NCI-H2227 (cell line): ENCODE measurements at regions not wholly inside any gene's neighbourhood (a gene's known extent, or its start where the extent isn't known, plus 50 kb on each side); places are given as distances from the start of the nearest gene placed in this dataset.
A peak's percentile ranks its signal among the peaks of the same experiment; 100 is the strongest.
"Not testable (repeated sequence)": the region's sequence is repeated elsewhere in the genome, so short reads cannot be mapped to it uniquely, and the experiment has no call there.

Experiments used
- DNase-seq: peaks from one replicate; lab custom pipeline; 2025; ENCODE audit not compliant: unreplicated experiment; lab: John Stamatoyannopoulos, UW

- DNase-seq: no peak
These were observed 90.0 kb downstream of the ANXA2R start for GRCh38 chr5:42950116-42950455.

GRCh38 chr5:42949348-42950115 is 90.6 kb downstream of the ANXA2R start:
- peak; percentile 68 for DNase-seq

DNA sequence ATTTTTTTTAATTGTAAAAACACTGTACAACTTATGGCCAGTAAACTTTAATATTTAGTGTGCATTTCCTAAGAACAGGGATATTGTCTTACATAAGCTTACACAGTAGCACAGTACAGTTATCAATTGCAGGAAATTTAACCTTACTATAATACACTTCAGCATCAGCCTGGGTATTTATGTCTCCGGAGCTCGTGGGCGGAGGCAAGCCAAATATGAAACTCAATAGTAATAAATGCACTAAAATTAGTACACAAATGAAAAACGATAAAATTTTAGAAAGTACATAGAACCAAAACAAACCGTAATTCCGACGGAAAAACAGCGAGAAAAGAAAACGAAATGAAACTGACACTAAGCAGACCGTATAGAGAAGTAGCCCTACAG is 91.2 kb downstream of the ANXA2R start:
- DNase-seq: no peak

DNA sequence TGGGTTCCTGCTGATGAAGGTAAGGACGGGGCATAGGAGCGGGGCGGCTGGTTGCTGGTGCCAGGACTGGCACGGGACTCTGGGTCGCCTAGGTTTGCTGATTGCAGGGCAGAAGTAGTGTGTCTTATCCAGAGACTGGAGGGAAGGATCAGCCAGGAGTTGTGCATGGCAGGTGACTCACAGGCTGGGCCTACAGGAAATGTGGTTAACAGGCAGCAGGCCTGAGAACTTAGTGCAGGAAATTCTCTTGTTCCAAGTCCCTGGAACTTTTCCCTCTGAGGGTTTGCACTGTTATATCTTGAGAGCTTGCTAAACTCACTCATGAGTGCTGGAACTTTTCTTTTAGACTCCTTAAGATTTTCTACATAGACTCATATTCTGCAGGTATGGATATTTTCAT is 95.1 kb downstream of the ANXA2R start:
- DNase-seq: no peak

GRCh38 chr5:42943931-42944631 is 96.0 kb downstream of the ANXA2R start:
- no peak for DNase-seq

GRCh38 chr5:42940853-42941252 is 99.3 kb downstream of the ANXA2R start:
- DNase-seq: no peak

DNA sequence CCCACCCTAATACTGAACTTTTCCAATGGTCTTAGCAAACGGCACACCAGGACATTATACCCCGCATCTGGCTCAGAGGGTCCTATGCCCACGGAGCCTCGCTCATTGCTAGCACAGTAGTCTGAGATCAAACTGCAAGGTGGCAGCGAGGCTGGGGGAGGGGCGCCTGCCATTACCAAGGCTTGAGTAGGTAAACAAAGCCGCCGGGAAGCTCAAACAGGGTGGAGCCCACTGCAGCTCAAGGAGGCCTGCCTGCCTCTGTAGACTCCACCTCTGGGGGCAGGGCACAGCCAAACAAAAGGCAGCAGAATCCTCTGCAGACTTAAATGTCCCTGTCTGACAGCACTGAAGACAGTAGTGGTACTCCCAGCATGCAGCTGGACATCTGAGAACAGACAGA is 108.1 kb downstream of the ANXA2R start:
- DNase-seq: not testable (repeated sequence)

DNA sequence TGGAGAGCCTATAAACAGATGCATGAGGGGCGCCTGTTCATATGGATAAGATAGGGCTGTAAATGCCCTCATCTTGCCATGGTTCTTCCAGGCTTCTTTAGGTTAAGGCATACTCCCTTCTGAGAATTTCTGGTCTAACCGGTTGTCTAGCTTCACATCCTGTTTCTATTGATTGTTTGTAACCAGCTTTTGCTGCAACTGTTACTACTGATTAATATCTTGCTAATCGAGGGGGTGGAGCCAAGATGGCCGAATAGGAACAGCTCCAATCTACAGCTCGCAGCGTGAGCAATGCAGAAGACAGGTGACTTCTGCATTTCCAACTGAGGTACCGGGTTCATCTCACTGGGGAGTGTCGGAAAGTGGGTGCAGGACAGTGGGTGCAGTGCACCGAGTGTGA is 108.7 kb downstream of the ANXA2R start:
- not testable (repeated sequence) for DNase-seq

DNA sequence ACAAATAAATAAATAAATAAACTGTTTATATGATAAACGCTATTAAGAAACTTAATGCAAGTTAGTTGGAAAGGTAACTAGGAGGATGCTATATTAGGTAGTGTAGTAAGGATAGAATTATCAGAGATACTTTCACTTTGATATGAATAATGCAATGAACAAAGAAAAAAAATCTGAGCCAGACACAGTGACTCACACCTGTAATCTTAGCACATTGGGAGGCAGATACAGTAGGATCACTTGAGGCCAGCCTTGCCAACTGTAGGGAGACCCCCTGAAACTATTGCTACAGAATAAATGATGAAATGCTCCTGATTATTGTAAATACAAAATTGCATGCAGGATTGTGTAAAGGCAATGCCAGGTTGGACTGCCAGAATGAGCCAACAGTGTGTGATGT is 109.2 kb downstream of the ANXA2R start:
- DNase-seq: no peak

DNA sequence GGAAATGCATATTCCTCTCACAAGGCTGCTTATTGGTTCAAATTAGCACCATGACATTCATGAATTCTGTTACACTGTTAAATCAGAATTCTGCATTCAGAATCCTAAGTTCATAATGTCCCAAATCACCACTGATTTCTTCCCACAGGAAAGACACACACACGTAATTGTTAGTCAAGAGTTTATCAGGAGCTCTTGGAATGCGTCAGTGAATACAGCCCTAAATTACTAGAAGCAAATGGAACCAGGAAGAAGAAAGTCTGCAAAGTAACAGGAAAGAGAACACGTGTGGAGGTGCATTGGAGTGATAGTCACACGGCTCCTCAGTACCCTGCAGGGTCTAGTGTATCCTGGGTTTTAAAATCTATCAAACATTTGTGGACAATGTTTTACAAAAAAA is 110.2 kb downstream of the ANXA2R start:
- no peak for DNase-seq

DNA sequence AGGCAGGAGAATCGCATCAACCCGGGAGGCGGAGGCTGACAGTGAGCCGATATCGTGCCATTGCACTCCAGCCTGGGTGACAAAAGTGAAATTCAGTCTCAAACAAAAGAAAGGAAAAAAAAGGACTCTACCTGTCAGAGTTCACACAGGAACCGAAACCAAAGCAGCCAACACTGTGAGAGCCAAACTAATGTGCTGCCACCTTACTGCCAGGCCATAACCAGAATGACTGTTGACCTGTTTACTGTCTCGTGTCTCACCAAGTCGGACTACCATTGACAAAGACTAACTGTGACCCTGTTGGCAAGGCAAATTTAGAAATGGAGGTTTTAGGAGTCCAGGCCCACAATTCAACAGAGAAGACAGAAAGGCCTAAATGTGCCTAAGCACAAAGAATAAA is 112.4 kb downstream of the ANXA2R start:
- no peak for DNase-seq

- DNase-seq: no peak
These were observed 113.0 kb upstream of the SELENOP start for GRCh38 chr5:42924686-42925085.

- no peak for DNase-seq
These were observed 112.5 kb upstream of the SELENOP start for GRCh38 chr5:42924226-42924625.

- DNase-seq: no peak
These were observed 112.0 kb upstream of the SELENOP start for GRCh38 chr5:42923710-42924109.

DNA sequence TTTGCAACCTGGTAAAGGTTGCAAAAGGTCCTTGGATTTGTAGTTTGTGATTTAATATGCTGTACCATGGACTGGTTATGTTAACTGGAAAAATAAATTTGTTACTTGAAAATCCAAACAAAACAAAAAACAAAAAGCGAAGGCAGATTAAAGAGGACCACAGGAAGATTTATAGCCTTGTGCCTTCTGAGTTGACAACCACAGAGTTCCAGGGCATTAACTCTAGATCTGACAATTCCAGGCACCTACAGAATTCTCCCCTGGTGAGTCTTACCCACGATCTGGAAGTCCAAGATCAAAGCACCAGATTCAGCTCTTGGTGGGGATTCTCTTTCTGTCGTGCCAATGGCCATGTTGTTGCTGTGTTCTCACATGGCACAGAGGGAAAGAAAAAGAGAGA is 107.9 kb upstream of the SELENOP start:
- DNase-seq: no peak

DNA sequence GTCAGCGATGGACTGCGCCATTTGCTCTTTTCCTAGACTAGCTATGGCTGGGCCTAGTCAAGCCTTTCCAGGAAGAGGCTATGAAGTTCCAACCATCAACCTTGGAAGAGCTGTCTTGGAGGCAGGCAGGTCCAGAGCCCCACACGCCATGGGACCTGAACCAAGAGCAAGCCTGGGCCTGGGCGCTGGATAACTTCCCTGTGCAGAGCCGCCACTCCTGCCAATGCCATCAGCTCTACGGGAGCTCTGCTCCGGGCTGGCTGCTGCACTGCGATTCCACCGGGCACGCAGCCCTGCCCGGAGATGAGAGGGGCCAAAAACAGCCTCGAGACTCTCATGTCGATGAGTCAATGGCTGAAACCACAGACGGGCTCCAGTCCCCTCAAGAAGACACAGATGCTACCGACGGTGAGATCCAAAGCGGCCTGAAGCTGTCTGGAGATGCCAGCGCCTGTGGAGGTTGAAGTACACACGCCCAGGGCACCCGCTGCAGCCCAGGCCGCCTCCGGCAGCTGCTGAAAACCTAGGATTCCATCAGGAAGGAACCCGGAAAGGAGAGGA is 103.7 kb upstream of the SELENOP start:
- DNase-seq: no peak

DNA sequence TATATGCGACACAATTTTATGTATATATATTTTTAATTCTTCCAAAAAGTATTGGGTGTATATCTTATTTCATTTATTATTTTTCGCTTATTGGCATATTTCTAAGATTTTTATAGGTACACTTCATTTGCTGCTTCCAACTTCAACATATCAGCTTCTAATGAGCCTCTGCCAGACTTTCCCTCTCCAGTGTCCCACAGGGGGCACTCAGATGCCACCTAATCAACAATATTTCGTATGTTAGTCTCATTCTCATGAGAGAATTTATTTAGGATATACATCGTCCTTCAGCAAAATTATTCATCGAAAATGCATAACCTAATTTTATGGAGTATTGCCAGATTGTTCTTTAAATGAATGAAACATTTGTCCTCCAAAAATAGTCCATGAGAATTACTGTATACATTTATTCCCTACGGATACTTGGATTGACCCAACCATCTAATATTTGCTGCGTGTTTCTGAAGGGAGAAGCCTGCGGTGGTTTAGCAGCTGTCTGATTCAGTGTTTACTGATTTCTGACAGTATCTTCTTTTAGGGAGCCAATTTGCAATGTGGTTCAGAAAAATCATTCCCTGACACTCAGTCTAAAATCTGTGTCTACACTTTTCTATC is 100.6 kb upstream of the SELENOP start:
- no peak for DNase-seq

DNA sequence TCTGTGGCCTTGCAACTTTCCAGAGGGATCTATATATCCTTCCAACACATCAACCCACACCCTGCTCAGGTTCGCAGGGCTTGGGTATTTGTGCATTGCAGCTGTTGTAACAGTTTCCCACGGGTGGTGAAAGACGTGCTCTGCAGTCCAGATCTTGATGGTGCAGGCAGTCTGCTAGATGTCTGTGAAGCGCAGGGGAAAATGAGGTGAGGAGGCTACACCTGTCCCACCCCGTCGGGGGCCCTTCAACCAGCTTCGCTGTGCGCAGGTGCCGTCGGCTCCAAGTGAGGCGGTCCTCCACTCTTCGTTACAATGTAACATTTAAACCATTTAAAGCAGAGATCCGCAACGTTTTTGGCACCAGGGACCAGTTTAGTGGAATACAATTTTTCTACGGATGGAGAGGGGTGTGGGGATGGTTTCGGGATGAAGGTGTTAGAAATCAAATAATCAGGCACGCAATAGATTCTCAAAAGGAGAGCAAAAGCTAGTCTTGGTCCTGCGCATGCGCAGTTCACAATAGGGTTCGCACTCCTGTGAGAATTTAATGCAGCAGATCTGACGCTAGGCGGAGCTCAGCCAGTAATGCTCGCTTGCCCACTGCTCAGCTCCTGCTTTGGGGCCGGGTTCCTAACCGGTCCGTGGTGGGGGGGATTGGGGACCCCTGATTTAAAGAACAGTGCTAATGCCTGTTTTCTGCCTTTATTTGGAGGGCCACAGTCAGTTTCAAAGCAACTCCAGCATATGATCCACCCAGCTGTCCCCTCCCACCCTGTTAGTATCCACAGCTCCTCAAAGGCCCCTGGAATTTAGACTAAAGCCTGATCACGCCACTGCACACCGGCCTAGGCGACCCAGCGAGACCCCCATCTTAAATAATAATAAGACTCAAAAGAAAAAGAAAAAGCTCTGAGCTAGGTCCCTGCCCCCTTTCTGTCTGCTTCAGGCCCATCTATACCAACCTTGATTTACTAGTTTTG is 97.1 kb upstream of the SELENOP start:
- DNase-seq: peak; percentile 96

GRCh38 chr5:42908086-42908485 is 96.4 kb upstream of the SELENOP start:
- DNase-seq: no peak

DNA sequence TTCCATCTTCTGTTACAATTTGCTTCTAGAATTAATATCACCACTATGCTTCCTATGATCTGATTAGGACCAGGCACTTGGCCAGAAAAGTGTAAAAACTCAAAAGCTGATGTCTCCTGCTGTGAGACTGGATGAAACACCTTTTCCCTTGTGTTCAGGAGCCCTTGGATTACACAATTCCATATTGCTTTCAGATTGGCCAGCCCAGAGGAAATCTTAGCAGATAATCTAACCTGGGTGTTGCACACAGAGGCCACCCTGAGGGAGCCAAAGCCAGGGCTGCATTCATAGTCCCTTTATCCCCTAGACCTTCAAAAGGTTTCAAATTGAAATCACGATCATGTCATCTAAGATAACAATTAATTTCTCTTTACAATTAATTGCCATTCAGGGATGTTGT is 94.1 kb upstream of the SELENOP start:
- no peak for DNase-seq

- DNase-seq: no peak
These were observed 89.0 kb upstream of the SELENOP start for GRCh38 chr5:42900734-42901133.
